GM10248 (cell line): ENCODE measurements at regions not wholly inside any gene's neighbourhood (a gene's known extent, or its start where the extent isn't known, plus 50 kb on each side); places are given as distances from the start of the nearest gene placed in this dataset.

ENCODE experiments used
- CTCF ChIA-PET: fragments of 300-600 bp; sonication (Branson Sonifier 250); formaldehyde crosslinking; extraction: SDS; loops from one replicate; lab custom pipeline; 2021; ENCODE audit warnings: antibody characterized with exemption; lab: Yijun Ruan, JAX
- POLR2A ChIA-PET: fragments of 350-650 bp; sonication (Branson Sonifier 250); formaldehyde crosslinking; extraction: SDS; loops from one replicate; lab custom pipeline; 2020; ENCODE audit warnings: antibody characterized with exemption; lab: Yijun Ruan, JAX
- DNase-seq: peaks from one replicate; pipeline ENCODE4 v3.0.0; 2012; ENCODE audit errors: extremely low spot score
- TF ChIP-seq, protein P1 (sequence below): IDR thresholded peaks from 2 replicates; pipeline ENCODE4 v1.5.1; 2012; ENCODE audit warnings: mild to moderate bottlenecking, low read depth; ENCODE audit errors: extremely low read depth, missing control alignments, control extremely low read depth

DNA sequence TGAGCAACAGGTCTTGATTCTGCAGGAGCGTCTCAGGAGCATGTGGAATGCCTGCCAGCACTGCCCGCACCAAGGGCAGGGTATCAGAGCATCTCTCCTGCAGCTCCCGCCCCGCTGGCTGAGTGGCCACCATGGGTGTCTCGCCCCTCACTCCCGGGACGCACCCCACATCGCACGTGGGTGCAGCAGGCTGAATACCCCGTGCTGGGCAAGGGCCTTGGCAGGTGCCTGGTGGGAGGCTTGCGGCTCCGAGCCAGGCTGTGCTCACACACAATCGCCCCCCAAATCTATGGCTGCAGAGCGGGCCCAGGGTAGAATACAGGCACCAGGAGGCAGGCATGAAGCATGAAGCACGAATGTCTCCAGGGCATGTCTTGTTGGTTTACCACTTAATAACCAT is 103.9 kb upstream of the TMEM132D start:
- ChIA-PET CTCF (interaction anchor here (0.8 kb wide), 1 partner anchor 10 kb away, joined by 3 read pairs; no protein-coding TSS in a partner anchor), POLR2A (no interaction called here)
- TF ChIP-seq, protein P1, sequence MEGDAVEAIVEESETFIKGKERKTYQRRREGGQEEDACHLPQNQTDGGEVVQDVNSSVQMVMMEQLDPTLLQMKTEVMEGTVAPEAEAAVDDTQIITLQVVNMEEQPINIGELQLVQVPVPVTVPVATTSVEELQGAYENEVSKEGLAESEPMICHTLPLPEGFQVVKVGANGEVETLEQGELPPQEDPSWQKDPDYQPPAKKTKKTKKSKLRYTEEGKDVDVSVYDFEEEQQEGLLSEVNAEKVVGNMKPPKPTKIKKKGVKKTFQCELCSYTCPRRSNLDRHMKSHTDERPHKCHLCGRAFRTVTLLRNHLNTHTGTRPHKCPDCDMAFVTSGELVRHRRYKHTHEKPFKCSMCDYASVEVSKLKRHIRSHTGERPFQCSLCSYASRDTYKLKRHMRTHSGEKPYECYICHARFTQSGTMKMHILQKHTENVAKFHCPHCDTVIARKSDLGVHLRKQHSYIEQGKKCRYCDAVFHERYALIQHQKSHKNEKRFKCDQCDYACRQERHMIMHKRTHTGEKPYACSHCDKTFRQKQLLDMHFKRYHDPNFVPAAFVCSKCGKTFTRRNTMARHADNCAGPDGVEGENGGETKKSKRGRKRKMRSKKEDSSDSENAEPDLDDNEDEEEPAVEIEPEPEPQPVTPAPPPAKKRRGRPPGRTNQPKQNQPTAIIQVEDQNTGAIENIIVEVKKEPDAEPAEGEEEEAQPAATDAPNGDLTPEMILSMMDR: no peak
- DNase-seq: no peak

DNA sequence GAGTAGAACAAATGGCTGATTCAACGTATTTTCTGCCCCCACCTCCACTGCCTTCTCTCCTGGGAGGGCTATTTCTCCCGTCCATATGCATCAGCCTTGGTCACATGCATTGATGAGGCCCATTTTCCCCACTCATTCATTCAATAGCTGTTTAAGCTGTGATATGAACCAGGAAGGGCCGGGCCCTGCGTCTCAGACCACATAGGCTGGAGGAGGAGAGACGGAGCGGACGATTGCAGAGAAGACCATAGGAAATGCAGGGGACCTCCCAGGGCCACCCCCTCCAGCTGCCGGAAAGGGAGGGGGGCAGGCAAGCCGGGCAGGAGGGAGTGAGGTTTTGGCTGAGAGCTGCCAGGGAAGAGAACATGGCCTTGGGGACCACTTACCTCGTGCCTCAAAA is 104.4 kb upstream of the TMEM132D start:
- TF ChIP-seq, protein P1: no peak
- ChIA-PET CTCF (interaction anchor here (0.8 kb wide), 1 partner anchor 10 kb away, joined by 3 read pairs; no protein-coding TSS in a partner anchor), POLR2A (no interaction called here)
- DNase-seq: no peak

DNA sequence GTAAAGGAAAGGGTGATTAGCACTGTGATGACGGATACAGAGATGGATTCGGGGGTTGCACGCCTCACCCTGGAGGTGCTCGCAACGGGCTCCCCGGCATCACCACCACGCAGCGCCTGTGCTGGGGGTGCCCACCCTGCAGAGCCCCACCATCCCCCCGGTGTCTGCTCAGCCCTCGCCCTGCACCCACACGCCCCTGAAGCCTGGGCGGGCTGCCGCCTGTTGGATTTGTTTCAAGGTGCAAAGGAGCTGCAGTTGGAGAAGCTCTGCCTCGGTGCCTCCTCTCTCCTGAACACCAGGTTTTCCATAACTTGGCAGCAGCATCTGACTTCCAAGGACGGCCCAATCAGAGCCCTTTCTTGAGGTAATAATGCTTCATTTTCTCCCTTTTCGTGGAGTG is 106.1 kb upstream of the TMEM132D start:
- ChIA-PET CTCF (interaction anchor here (1.5 kb wide), 1 partner anchor 16 kb away, joined by 4 read pairs; no protein-coding TSS in a partner anchor), POLR2A (no interaction called here)
- TF ChIP-seq, protein P1: no peak
- DNase-seq: no peak

DNA sequence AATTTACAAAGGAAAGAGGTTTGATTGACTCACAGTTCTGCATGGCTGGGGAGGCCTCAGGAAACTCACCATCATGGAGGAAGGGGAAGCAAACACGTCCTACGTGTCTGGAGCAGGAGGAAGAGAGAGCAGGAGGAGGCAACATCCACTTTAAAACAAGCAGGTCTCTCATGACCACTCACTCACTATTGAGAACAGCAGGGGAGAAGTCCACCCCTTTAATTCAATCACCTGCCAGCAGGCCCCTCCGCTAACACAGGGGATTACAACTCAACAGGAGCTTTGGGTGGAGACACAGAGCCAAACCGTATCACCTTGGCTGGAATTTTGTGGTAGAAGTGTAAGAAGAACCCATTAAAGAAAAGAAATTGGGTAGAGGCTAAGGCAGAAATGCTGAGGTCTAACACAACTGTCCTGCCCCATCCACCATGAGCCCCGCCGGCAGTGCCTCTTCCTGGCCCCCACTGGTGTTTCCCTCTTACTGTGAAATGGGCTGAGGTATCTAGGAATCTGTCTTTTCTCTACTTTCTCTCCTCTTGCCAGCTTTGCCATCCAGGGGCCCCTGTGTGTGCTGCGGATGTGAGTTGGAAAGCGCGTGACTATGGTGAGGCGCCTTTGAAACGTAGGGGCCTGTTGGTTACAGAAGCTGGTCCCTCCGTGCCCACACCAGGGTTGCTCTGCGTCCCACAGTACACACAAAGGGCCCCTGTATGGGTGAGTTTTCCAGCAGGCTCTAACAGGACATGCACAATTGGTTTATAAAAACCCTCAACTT is 108.0 kb upstream of the TMEM132D start:
- CTCF ChIA-PET: interaction anchor here (1.2 to 1.5 kb wide), 2 partner anchors 14 to 1752 kb away, joined by 3 to 4 read pairs; no protein-coding TSS in a partner anchor
- DNase-seq: no peak
- TF ChIP-seq, protein P1: no peak
- POLR2A ChIA-PET: no interaction called here

DNA sequence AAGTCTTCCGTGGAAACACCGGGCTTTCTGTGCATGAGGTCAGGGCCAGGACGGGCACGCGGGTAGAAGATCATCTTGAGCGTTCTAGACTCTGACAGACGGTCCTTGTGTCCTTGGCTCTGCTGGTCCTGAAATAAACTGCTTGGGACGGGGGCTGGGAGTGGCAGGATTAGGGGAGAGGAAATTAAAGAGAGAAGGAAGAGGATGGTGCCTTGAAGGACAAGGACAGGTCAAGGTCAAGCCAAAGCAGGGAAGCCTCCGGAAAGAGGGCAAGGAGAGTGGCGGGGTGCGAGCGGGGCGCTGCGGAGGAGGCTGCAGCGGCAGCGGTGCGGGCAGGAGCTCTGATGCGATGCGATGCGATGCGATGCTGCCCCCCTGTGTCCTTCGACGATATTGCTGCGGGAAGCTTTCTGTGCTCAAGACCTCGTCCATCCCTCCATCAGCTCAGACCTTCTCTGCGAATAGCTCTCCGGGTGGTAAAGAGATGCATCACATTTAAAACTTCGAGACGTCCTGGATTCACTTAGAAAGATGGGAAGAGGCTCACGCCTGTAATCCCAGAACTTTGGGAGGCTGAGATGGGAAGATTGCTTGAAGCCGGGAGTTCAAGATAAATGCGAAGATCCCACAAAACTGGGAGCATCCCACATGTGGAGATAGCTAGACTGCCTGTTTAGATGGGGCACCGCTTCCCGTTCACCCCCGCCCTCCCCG is 110.1 kb upstream of the TMEM132D start:
- POLR2A ChIA-PET: no interaction called here
- peak; percentile 64 for DNase-seq
- TF ChIP-seq, protein P1: peak; percentile 64
- CTCF ChIA-PET: interaction anchor here (1.1 to 2.1 kb wide), 13 partner anchors 10 to 1755 kb away, joined by 3 to 21 read pairs (median 5); no protein-coding TSS in a partner anchor

DNA sequence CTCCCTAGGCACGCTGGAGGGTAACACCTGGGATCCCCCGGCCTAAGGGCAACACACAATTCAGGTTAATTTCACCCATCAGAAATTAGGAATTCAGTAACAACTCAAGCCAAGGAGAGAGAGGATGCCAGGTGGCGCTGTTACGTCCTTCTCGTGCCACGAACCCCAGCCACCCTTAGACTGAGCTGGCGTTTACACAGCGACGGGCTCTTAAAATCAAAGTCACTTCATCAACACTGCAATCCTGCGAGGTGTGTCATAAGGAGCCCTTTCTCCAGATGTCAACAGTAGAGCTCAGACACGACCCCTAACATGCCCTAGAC is 110.6 kb upstream of the TMEM132D start:
- ChIA-PET CTCF (interaction anchor here (1.1 to 2.1 kb wide), 13 partner anchors 11 to 1755 kb away, joined by 3 to 21 read pairs (median 5); no protein-coding TSS in a partner anchor), POLR2A (no interaction called here)
- DNase-seq: no peak
- TF ChIP-seq, protein P1: no peak
